Smooth muscle cell (in vitro differentiated cells): ENCODE measurements at regions not wholly inside any gene's neighbourhood (a gene's known extent, or its start where the extent isn't known, plus 50 kb on each side); places are given as distances from the start of the nearest gene placed in this dataset.
"Not testable (repeated sequence)": the region's sequence is repeated elsewhere in the genome, so short reads cannot be mapped to it uniquely, and the experiment has no call there.

Experiments
- DNase-seq: peaks from one replicate; lab custom pipeline; 2025; ENCODE audit not compliant: unreplicated experiment; lab: John Stamatoyannopoulos, UW
- H2AFZ ChIP-seq: fragments of 200-600 bp; sonication (generic); 2 replicates; pipeline ENCODE4 v1.6.0; 2016; ENCODE audit warnings: antibody characterized with exemption, low read depth, mild to moderate bottlenecking
- H3F3A ChIP-seq: fragments of 200-600 bp; sonication (generic); 2 replicates; pipeline ENCODE4 v1.6.0; 2017; ENCODE audit warnings: antibody characterized with exemption, low read depth
- H3K27ac ChIP-seq: fragments of 200-600 bp; sonication (generic); 2 replicates; pipeline ENCODE4 v1.5.1; 2016; ENCODE audit warnings: low read depth, mild to moderate bottlenecking
- H3K27me3 ChIP-seq: fragments of 200-600 bp; sonication (generic); 2 replicates; pipeline ENCODE4 v1.6.1; 2016; ENCODE audit warnings: low read depth, mild to moderate bottlenecking
- H3K36me3 ChIP-seq: fragments of 200-600 bp; sonication (generic); 2 replicates; pipeline ENCODE4 v1.5.1; 2016; ENCODE audit warnings: low read depth
- H3K4me1 ChIP-seq: fragments of 200-600 bp; sonication (generic); 2 replicates; pipeline ENCODE4 v1.5.1; 2016; ENCODE audit warnings: low read depth
- H3K4me2 ChIP-seq: fragments of 200-600 bp; sonication (generic); 2 replicates; pipeline ENCODE4 v1.6.0; 2016; ENCODE audit warnings: mild to moderate bottlenecking
- H3K4me3 ChIP-seq: fragments of 200-600 bp; sonication (generic); 2 replicates; pipeline ENCODE4 v1.5.1; 2016; ENCODE audit warnings: mild to moderate bottlenecking
- H3K79me2 ChIP-seq: fragments of 200-600 bp; sonication (generic); 2 replicates; pipeline ENCODE4 v1.6.0; 2016; ENCODE audit warnings: low read depth, mild to moderate bottlenecking
- H3K9ac ChIP-seq: fragments of 200-600 bp; sonication (generic); 2 replicates; pipeline ENCODE4 v1.6.0; 2016; ENCODE audit warnings: low read depth
- H3K9me3 ChIP-seq: fragments of 200-600 bp; sonication (generic); replicated peaks from 2 replicates; pipeline ENCODE4 v1.5.1; 2016; ENCODE audit warnings: low read depth
- H4K20me1 ChIP-seq: fragments of 200-600 bp; sonication (generic); 2 replicates; pipeline ENCODE4 v1.6.0; 2016; ENCODE audit warnings: low read depth
- WGBS: methylation state at CpG from one replicate; pipeline ENCODE4 v1.1.7; 2016; ENCODE audit warnings: low lambda C conversion rate; 5-methylcytosine and 5-hydroxymethylcytosine counted together
- TF ChIP-seq, protein P1 (sequence below): fragments of 200-600 bp; sonication (generic); IDR thresholded peaks from 2 replicates; pipeline ENCODE4 v1.5.1; 2017; ENCODE audit warnings: borderline replicate concordance, mild to moderate bottlenecking, antibody characterized with exemption; ENCODE audit not compliant: insufficient read depth, poor library complexity, severe bottlenecking

DNA sequence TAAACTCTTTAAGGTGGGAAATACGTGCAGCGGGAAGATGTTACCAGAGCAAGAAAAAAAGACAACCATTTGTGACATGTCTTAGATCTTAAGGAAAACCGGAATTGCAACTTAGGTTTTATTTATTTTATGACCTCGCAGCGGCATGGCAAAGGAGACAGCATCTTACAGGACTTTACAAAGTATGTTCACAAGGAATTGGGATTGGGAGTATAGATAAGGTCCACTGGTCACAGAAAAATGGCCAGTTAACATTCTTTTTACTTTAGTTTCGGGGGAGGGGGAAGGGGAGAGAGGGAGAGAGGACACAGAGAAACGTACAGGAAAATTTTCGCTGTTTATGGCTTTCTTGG is 104.5 kb upstream of the DIAPH3 start:
- H3K9me3 ChIP-seq: no peaks in the 10 kb centered on the region
- peak overlapping the region; percentile 88 for H3K4me2 ChIP-seq
- no peak overlapping the region for H3K27ac ChIP-seq
- H2AFZ ChIP-seq: peak overlapping the region; percentile 68
- H3K4me3 ChIP-seq: peak overlapping the region; percentile 53
- no peak overlapping the region for H3K9ac ChIP-seq
- H3K27me3 ChIP-seq: no peaks in the 10 kb centered on the region
- WGBS: 26% methylated on average over 8 of the region's 8 CpGs
- TF ChIP-seq, protein P1, sequence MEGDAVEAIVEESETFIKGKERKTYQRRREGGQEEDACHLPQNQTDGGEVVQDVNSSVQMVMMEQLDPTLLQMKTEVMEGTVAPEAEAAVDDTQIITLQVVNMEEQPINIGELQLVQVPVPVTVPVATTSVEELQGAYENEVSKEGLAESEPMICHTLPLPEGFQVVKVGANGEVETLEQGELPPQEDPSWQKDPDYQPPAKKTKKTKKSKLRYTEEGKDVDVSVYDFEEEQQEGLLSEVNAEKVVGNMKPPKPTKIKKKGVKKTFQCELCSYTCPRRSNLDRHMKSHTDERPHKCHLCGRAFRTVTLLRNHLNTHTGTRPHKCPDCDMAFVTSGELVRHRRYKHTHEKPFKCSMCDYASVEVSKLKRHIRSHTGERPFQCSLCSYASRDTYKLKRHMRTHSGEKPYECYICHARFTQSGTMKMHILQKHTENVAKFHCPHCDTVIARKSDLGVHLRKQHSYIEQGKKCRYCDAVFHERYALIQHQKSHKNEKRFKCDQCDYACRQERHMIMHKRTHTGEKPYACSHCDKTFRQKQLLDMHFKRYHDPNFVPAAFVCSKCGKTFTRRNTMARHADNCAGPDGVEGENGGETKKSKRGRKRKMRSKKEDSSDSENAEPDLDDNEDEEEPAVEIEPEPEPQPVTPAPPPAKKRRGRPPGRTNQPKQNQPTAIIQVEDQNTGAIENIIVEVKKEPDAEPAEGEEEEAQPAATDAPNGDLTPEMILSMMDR: no peak
- H3F3A ChIP-seq: no peaks in the 10 kb centered on the region
- H3K4me1 ChIP-seq: no peaks in the 10 kb centered on the region
- no peaks in the 10 kb centered on the region for H4K20me1 ChIP-seq
- H3K36me3 ChIP-seq: no peaks in the 10 kb centered on the region
- no peak for DNase-seq
- no peaks in the 10 kb centered on the region for H3K79me2 ChIP-seq

DNA sequence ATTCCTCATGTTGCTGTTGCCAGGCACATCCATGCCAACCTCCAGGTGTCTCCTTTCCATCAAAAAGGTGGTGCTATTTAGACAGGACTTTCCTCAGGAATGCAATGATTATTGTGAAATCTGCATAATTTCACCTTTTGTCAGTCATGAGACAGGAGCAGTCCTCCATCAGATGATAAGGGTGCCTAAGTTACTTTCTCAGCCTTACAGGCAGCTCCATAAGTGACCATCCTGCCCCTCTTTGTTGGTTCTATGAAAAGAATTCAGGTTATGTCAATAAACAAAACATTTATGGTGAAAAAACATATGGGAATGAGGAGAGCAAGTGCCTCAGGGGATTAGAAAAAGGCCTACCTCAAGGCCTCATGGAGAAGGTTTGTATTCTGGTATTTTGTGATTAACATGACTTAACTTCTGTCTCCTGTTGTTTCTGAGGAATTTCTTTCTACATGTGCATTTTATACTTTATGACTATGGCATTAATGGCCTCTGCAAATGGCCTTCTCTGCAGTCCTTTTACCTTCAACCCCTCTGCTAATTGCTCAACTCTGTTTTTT is 110.3 kb upstream of the DIAPH3 start:
- no peaks in the 10 kb centered on the region for H4K20me1 ChIP-seq
- H3K27ac ChIP-seq: no peak overlapping the region
- H3K79me2 ChIP-seq: no peaks in the 10 kb centered on the region
- H3K4me2 ChIP-seq: no peak overlapping the region
- no peaks in the 10 kb centered on the region for H3K4me1 ChIP-seq
- no peak overlapping the region for H3K4me3 ChIP-seq
- no peaks in the 10 kb centered on the region for H3F3A ChIP-seq
- TF ChIP-seq, protein P1: no peak
- H2AFZ ChIP-seq: no peak overlapping the region
- H3K9me3 ChIP-seq: no peaks in the 10 kb centered on the region
- no peak for DNase-seq
- no peak overlapping the region for H3K9ac ChIP-seq
- no peaks in the 10 kb centered on the region for H3K27me3 ChIP-seq
- H3K36me3 ChIP-seq: no peaks in the 10 kb centered on the region

- no peaks in the 10 kb centered on the region for H3F3A ChIP-seq
- no peak overlapping the region for H3K9ac ChIP-seq
- no peaks in the 10 kb centered on the region for H4K20me1 ChIP-seq
- no peaks in the 10 kb centered on the region for H3K36me3 ChIP-seq
- H3K79me2 ChIP-seq: no peaks in the 10 kb centered on the region
- DNase-seq: no peak
- no peaks in the 10 kb centered on the region for H3K27me3 ChIP-seq
- H3K4me1 ChIP-seq: no peaks in the 10 kb centered on the region
- TF ChIP-seq, protein P1: no peak
- H3K27ac ChIP-seq: no peak overlapping the region
- H3K9me3 ChIP-seq: no peaks in the 10 kb centered on the region
- no peak overlapping the region for H3K4me3 ChIP-seq
- H2AFZ ChIP-seq: no peak overlapping the region
- no peak overlapping the region for H3K4me2 ChIP-seq
- 99% methylated on average over 12 of the region's 12 CpGs for WGBS
Observed at GRCh38 chr13:60274655-60275054, 110.9 kb upstream of the DIAPH3 start.

- no peak for DNase-seq
- Histone ChIP-seq H3K27ac (no peak overlapping the region), H3K9me3 (no peaks in the 10 kb centered on the region), H3K4me1 (no peaks in the 10 kb centered on the region), H3K27me3 (no peaks in the 10 kb centered on the region), H2AFZ (no peak overlapping the region), H3K4me3 (no peak overlapping the region), H3K4me2 (no peak overlapping the region), H3K36me3 (no peaks in the 10 kb centered on the region), H3K9ac (no peak overlapping the region), H3K79me2 (no peaks in the 10 kb centered on the region), H4K20me1 (no peaks in the 10 kb centered on the region), H3F3A (no peaks in the 10 kb centered on the region)
- 89% methylated on average over 9 of the region's 9 CpGs for WGBS
- TF ChIP-seq, protein P1: no peak
Observed at GRCh38 chr13:60275208-60275607, 111.5 kb upstream of the DIAPH3 start.

- H3K36me3 ChIP-seq, H3K79me2 ChIP-seq, H3F3A ChIP-seq, H3K4me2 ChIP-seq, H3K9me3 ChIP-seq, H2AFZ ChIP-seq, H3K4me3 ChIP-seq, H3K27me3 ChIP-seq, DNase-seq, H3K27ac ChIP-seq, H3K9ac ChIP-seq, H3K4me1 ChIP-seq, H4K20me1 ChIP-seq: not testable (repeated sequence)
- 95% methylated on average over 1 of the region's 1 CpG for WGBS
Observed at GRCh38 chr13:60280524-60280923, 116.5 kb upstream of the TDRD3 start.
